PC-3 (cell line): ENCODE measurements at regions not wholly inside any gene's neighbourhood (a gene's known extent, or its start where the extent isn't known, plus 50 kb on each side); places are given as distances from the start of the nearest gene placed in this dataset.

Experiments
- EZH2 ChIP-seq: fragments of 300-600 bp; sonication (generic); IDR thresholded peaks from one replicate; pipeline ENCODE4 v1.6.1; 2017; ENCODE audit warnings: antibody characterized with exemption, mild to moderate bottlenecking, low read length; ENCODE audit not compliant: unreplicated experiment
- EZH2phosphoT487 ChIP-seq: fragments of 300-600 bp; sonication (generic); IDR thresholded peaks from 2 replicates; pipeline ENCODE4 v1.6.1; 2018; ENCODE audit warnings: mild to moderate bottlenecking, antibody characterized with exemption, low read length, borderline replicate concordance
- TF ChIP-seq, protein P1 (sequence below): fragments of 300-600 bp; sonication (generic); conservative IDR thresholded peaks from 2 replicates; pipeline ENCODE4 v1.5.1; 2017; ENCODE audit warnings: antibody characterized with exemption, low read depth, mild to moderate bottlenecking, low read length

- TF ChIP-seq, protein P1, sequence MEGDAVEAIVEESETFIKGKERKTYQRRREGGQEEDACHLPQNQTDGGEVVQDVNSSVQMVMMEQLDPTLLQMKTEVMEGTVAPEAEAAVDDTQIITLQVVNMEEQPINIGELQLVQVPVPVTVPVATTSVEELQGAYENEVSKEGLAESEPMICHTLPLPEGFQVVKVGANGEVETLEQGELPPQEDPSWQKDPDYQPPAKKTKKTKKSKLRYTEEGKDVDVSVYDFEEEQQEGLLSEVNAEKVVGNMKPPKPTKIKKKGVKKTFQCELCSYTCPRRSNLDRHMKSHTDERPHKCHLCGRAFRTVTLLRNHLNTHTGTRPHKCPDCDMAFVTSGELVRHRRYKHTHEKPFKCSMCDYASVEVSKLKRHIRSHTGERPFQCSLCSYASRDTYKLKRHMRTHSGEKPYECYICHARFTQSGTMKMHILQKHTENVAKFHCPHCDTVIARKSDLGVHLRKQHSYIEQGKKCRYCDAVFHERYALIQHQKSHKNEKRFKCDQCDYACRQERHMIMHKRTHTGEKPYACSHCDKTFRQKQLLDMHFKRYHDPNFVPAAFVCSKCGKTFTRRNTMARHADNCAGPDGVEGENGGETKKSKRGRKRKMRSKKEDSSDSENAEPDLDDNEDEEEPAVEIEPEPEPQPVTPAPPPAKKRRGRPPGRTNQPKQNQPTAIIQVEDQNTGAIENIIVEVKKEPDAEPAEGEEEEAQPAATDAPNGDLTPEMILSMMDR: no peak
- TF ChIP-seq EZH2 (no peak), EZH2phosphoT487 (no peak)
Measured at GRCh38 chr2:142535311-142535710, 342.2 kb upstream of the KYNU start.
